Hematopoietic multipotent progenitor cell treated with erythropoietin and hydrocortisone succinate and interleukin-3 and kit ligand, for 15 days (in vitro differentiated cells): ENCODE measurements at regions not wholly inside any gene's neighbourhood (a gene's known extent, or its start where the extent isn't known, plus 50 kb on each side); places are given as distances from the start of the nearest gene placed in this dataset.
A peak's percentile ranks its signal among the peaks of the same experiment; 100 is the strongest.
"Not testable (repeated sequence)": the region's sequence is repeated elsewhere in the genome, so short reads cannot be mapped to it uniquely, and the experiment has no call there.

Source experiments
- DNase-seq: peaks from one replicate; pipeline ENCODE4 v3.0.0-alpha.2; 2015; ENCODE audit warnings: low spot score

GRCh38 chrX:55326985-55327384, 62.3 kb upstream of the PAGE3 start:
- no peak for DNase-seq

DNA sequence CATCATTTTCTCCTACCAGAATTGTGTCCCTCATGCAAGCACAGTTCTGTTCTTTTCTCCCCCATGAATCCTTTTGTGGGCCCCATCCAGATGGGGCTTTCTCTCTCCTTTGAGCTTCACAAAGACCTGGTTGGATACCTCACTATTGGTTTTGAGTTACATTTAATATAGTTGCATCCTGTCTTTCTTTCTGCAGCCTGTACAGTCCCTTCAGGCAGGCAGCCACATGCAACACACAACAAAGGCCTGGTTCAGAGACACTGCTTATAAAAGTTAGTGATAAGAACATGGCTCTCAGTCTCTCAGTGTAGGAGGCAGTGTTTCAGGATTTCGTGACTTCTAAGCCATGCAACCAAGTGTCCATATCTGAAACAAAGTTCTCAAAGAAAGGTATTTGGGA, 70.6 kb upstream of the PAGE3 start:
- no peak for DNase-seq

DNA sequence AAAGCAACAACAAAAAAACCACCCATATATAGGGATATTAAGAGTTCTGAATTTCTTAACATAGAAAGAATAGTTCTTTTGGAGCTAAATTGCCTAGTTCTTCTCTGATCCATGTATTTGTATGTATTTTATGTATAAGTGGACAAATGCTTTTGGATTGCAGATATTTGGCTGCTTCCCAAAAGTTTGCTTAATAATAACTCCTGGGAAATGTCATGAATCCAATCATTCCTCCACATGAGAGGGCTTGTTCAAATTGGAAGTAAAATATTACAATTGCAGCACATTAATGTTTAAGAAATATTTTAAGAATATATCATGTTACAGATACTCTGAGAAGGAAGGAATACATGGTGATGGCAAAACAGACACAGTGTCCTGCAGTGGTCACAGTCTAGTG, 71.5 kb upstream of the PAGE3 start:
- no peak for DNase-seq

- DNase-seq = no peak
Measured at GRCh38 chrX:55340896-55341433, 76.2 kb upstream of the PAGE3 start.

DNA sequence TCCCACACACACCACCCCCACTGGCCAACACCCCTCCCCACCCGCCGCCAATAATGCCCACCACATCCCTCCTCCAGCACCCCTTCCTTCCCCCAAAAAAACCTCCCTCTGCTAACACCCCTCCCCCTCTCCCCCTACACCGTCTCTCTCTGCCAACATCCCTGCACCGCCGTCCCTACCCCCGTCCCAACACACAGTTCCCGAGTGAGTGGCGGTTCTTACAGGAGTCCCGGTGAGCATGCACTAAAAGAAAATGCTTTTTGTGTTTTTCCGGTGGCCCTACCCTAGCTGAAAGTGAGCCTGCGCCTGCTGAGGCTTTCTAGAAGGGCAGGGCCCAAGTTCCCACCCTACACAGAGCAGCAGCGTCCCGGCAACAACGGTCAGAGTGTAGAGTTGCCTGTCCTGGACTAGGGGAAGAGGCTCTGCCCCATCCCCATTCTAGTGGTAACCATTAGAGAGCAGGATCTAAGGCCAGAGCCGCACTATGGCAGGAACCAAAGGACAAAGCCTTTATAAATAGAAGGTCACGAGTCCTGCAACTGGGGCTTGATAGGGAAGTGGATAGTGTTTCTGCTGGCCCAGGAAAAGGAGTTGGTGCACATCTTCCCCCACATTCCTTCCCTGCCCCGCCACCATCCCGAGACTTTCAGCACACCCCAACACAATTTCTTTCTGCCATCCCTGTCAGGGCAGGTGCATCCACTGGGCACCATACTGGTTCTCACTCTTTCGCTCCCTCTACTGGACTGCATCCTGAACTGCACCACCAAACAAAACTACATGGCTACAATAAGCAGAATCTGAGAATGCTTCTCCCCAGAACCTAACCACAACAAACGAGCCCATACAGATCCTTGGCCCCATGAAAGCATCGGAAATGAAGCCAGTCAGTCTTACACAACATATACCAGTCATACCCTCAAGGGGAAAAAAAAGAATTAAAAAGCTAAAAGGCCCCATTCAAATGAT, 78.1 kb upstream of the PAGE3 start:
- DNase-seq = peak; percentile 34

GRCh38 chrX:55356609-55357008, 91.9 kb upstream of the PAGE3 start:
- no peak for DNase-seq

DNA sequence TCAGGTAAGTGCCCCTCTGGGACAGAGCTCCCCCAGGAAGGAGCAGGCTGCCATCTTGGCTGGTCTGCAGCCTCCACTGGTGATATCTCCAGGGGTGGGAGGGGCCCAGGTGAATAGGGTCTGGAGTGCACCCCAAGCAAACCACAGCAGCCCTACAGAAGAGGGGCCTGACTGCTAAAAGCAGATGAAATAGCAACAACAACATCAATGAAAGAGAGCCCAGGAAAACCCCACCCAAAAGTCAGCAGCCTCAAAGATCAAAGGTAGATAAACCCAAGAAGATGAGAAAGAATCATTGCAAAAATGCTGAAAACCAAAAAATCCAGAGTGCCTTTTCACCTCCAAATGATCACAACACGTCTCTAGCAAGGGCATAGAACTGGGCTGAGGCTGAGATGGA, 92.5 kb upstream of the PAGE3 start:
- no peak for DNase-seq

DNA sequence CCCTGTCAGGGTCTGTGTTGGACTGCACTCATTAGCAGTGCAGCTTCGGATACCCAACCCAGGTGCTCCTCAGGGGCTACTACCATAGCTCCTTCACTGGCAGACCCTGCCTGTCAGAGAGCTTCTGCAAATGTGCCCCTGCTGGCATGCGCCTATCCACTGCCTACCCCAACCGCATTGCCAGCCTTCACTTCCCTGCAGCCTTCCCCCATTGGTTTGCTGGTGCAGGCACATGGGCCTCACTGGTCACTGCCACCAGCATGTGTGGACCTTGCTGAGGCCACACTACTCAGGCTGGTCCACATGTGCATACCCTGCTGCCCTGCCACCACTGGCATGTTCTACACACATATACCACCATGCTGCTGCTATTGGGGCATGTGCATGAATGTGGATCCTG, 72.5 kb upstream of the MAGEH1 start:
- no peak for DNase-seq

DNA sequence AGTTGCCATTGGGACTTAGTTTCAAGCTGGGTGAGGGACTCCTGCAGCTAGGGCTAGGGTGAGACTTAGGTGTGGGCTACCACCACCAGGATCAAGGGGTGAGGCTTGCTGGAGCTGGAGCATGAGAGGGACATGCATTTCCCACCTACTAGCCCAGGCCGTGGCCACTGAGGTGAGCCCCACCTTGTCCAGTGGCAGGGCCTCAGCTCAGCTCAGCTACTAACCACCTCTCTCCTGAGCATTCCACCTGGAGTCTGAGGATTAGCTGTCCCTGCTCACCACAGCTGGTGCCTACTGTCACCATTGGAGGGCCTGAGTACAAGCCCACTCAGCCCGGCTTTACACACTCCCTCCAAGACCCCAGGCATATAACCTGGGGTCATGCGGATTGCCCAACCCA, 62.6 kb upstream of the MAGEH1 start:
- no peak for DNase-seq

- not testable (repeated sequence) for DNase-seq
Measured at GRCh38 chrX:55396836-55397235, 55.1 kb upstream of the MAGEH1 start.
